Epidermal melanocyte (primary cell): ENCODE measurements at regions not wholly inside any gene's neighbourhood (a gene's known extent, or its start where the extent isn't known, plus 50 kb on each side); places are given as distances from the start of the nearest gene placed in this dataset.
"Not testable (repeated sequence)": the region's sequence is repeated elsewhere in the genome, so short reads cannot be mapped to it uniquely, and the experiment has no call there.

ENCODE experiments used
- DNase-seq: peaks from one replicate; pipeline ENCODE4 v3.0.0; 2011; ENCODE audit warnings: low spot score; ENCODE audit not compliant: insufficient read length

- no peak for DNase-seq
Observed at GRCh38 chr4:19256823-19257222, 994.9 kb upstream of the SLIT2 start.

- no peak for DNase-seq
Observed at GRCh38 chr4:19254486-19254885, 997.2 kb upstream of the SLIT2 start.

GRCh38 chr4:19248023-19248422, 1003.7 kb upstream of the SLIT2 start:
- DNase-seq: no peak

- no peak for DNase-seq
Observed at GRCh38 chr4:19241895-19242294, 1009.8 kb upstream of the SLIT2 start.

GRCh38 chr4:19239565-19239964, 1012.1 kb upstream of the SLIT2 start:
- DNase-seq: no peak

- DNase-seq: no peak
Observed at GRCh38 chr4:19236473-19236872, 1015.2 kb upstream of the SLIT2 start.

- no peak for DNase-seq
Observed at GRCh38 chr4:19230906-19231545, 1020.7 kb upstream of the SLIT2 start.

- no peak for DNase-seq
Observed at GRCh38 chr4:19227701-19228100, 1024.0 kb upstream of the SLIT2 start.

GRCh38 chr4:19224820-19225219, 1026.9 kb upstream of the SLIT2 start:
- no peak for DNase-seq

- DNase-seq: no peak
Observed at GRCh38 chr4:19216476-19216875, 1035.2 kb upstream of the SLIT2 start.

- no peak for DNase-seq
Observed at GRCh38 chr4:19214591-19215186, 1037.0 kb upstream of the SLIT2 start.

GRCh38 chr4:19213388-19213787, 1038.3 kb upstream of the SLIT2 start:
- no peak for DNase-seq

GRCh38 chr4:19205853-19206252, 1045.9 kb upstream of the SLIT2 start:
- no peak for DNase-seq

GRCh38 chr4:19197838-19198237, 1053.9 kb upstream of the SLIT2 start:
- not testable (repeated sequence) for DNase-seq

GRCh38 chr4:19195696-19196095, 1056.0 kb upstream of the SLIT2 start:
- no peak for DNase-seq

GRCh38 chr4:19194672-19195071, 1057.0 kb upstream of the SLIT2 start:
- no peak for DNase-seq

- DNase-seq: no peak
Observed at GRCh38 chr4:19193274-19193981, 1058.3 kb upstream of the SLIT2 start.

GRCh38 chr4:19191979-19192650, 1059.6 kb upstream of the SLIT2 start:
- DNase-seq: no peak

- DNase-seq: no peak
Observed at GRCh38 chr4:19187691-19188090, 1064.0 kb upstream of the SLIT2 start.

- no peak for DNase-seq
Observed at GRCh38 chr4:19187096-19187495, 1064.6 kb upstream of the SLIT2 start.

GRCh38 chr4:19181631-19182030, 1070.1 kb upstream of the SLIT2 start:
- DNase-seq: not testable (repeated sequence)

- DNase-seq: no peak
Observed at GRCh38 chr4:19178835-19179234, 1072.9 kb upstream of the SLIT2 start.
